Mesenchymal stem cell (in vitro differentiated cells and primary cell): ENCODE measurements at regions not wholly inside any gene's neighbourhood (a gene's known extent, or its start where the extent isn't known, plus 50 kb on each side); places are given as distances from the start of the nearest gene placed in this dataset.
A peak's percentile ranks its signal among the peaks of the same experiment; 100 is the strongest.

Source experiments
- DNase-seq: peaks from one replicate; pipeline ENCODE4 v3.0.0-alpha.2; 2013
- H2AFZ ChIP-seq: one replicate; pipeline ENCODE4 v1.6.1; 2013; ENCODE audit warnings: low read depth, mild to moderate bottlenecking, control low read depth, inconsistent platforms, low read length, moderate library complexity
- H2AK5ac ChIP-seq: 2 replicates; pipeline ENCODE4 v1.6.1; 2013; ENCODE audit warnings: low read length, moderate library complexity, mild to moderate bottlenecking, inconsistent platforms; ENCODE audit not compliant: severe bottlenecking
- H2BK120ac ChIP-seq: one replicate; pipeline ENCODE4 v1.6.1; 2013; ENCODE audit warnings: low read depth, mild to moderate bottlenecking, inconsistent platforms, low read length, moderate library complexity
- H2BK12ac ChIP-seq, 2 experiments: one replicate each; pipeline ENCODE4 v1.6.1; 2013; ENCODE audit warnings: inconsistent platforms in 2 of 2, low read length in 2 of 2, mild to moderate bottlenecking in 2 of 2, moderate library complexity in 2 of 2, control low read depth in 1 of 2
- H2BK15ac ChIP-seq: one replicate; pipeline ENCODE4 v1.6.1; 2013; ENCODE audit warnings: mild to moderate bottlenecking, low read depth, inconsistent platforms; ENCODE audit not compliant: poor library complexity, severe bottlenecking
- H2BK5ac ChIP-seq: 2 replicates; pipeline ENCODE4 v1.6.1; 2013; ENCODE audit warnings: low read depth, mild to moderate bottlenecking, low read length, control low read depth, inconsistent platforms; ENCODE audit not compliant: poor library complexity, severe bottlenecking
- H3K14ac ChIP-seq, 2 experiments: one replicate each; pipeline ENCODE4 v1.6.1; 2013; ENCODE audit warnings: inconsistent platforms in 2 of 2, low read length in 2 of 2, control low read depth in 1 of 2, mild to moderate bottlenecking in 1 of 2, moderate library complexity in 1 of 2
- H3K18ac ChIP-seq, 2 experiments: one replicate each; pipeline ENCODE4 v1.6.1; 2013; ENCODE audit warnings: inconsistent platforms in 2 of 2, low read length in 2 of 2, control low read depth in 1 of 2, low read depth in 1 of 2, mild to moderate bottlenecking in 1 of 2
- H3K23ac ChIP-seq, 2 experiments: one replicate each; pipeline ENCODE4 v1.6.1; 2013; ENCODE audit warnings: inconsistent platforms in 2 of 2, low read length in 2 of 2, mild to moderate bottlenecking in 2 of 2, moderate library complexity in 2 of 2, control low read depth in 1 of 2
- H3K27ac ChIP-seq: 2 replicates; pipeline ENCODE4 v1.5.1; 2013; ENCODE audit warnings: mild to moderate bottlenecking, moderate library complexity, low read length, control low read depth, inconsistent platforms; ENCODE audit not compliant: poor library complexity, severe bottlenecking
- H3K27me3 ChIP-seq, 2 experiments: 2 replicates each; pipeline versions ENCODE4 v1.6.1 to v1.7.0; 2013; ENCODE audit warnings: low read length in 2 of 2, mild to moderate bottlenecking in 2 of 2, moderate library complexity in 2 of 2, control low read depth in 1 of 2, inconsistent platforms in 1 of 2; ENCODE audit not compliant: control insufficient read depth in 1 of 2, insufficient read depth in 1 of 2
- H3K36me3 ChIP-seq, 2 experiments: 2 replicates each; pipeline versions ENCODE4 v1.6.1 to v1.7.0; 2013; ENCODE audit warnings: low read length in 2 of 2, control low read depth in 1 of 2, inconsistent platforms in 1 of 2, low read depth in 1 of 2, mild to moderate bottlenecking in 1 of 2; ENCODE audit not compliant: insufficient read depth in 2 of 2, control insufficient read depth in 1 of 2
- H3K4ac ChIP-seq, 2 experiments: one replicate each; pipeline ENCODE4 v1.6.1; 2013; ENCODE audit warnings: inconsistent platforms in 2 of 2, low read length in 2 of 2, mild to moderate bottlenecking in 2 of 2, moderate library complexity in 2 of 2, control low read depth in 1 of 2, low read depth in 1 of 2
- H3K4me1 ChIP-seq: 2 replicates; pipeline ENCODE4 v1.6.1; 2013; ENCODE audit warnings: low read depth, low read length, control low read depth; ENCODE audit not compliant: control insufficient read depth, insufficient read depth
- H3K4me2 ChIP-seq: 2 replicates; pipeline ENCODE4 v1.6.1; 2013; ENCODE audit warnings: low read length, mild to moderate bottlenecking, inconsistent platforms; ENCODE audit not compliant: poor library complexity, severe bottlenecking
- H3K4me3 ChIP-seq, 2 experiments: 2 replicates each; pipeline versions ENCODE4 v1.5.1 to v1.7.0; 2013; ENCODE audit warnings: low read length in 2 of 2, mild to moderate bottlenecking in 2 of 2, control low read depth in 1 of 2, low read depth in 1 of 2; ENCODE audit not compliant: insufficient read depth in 1 of 2
- H3K79me1 ChIP-seq: replicated peaks from 2 replicates; pipeline ENCODE4 v1.6.1; 2013; ENCODE audit warnings: mild to moderate bottlenecking, control low read depth, low read length, inconsistent platforms; ENCODE audit not compliant: poor library complexity, severe bottlenecking
- H3K9ac ChIP-seq: 2 replicates; pipeline ENCODE4 v1.7.0; 2013; ENCODE audit warnings: mild to moderate bottlenecking, low read length, moderate library complexity
- H3K9me3 ChIP-seq: 2 replicates; pipeline ENCODE4 v1.7.0; 2013; ENCODE audit warnings: mild to moderate bottlenecking, low read length; ENCODE audit not compliant: control insufficient read depth
- H4K8ac ChIP-seq: one replicate; pipeline ENCODE4 v1.6.1; 2013; ENCODE audit warnings: inconsistent platforms, mild to moderate bottlenecking, low read length, moderate library complexity
- H4K91ac ChIP-seq: one replicate; pipeline ENCODE4 v1.6.1; 2013; ENCODE audit warnings: mild to moderate bottlenecking, low read length, inconsistent platforms
- WGBS: methylation state at CpG from one replicate; pipeline ENCODE4 v1.1.7; 2013; ENCODE audit warnings: mixed read lengths; 5-methylcytosine and 5-hydroxymethylcytosine counted together

- Histone ChIP-seq H3K36me3 (no peaks in the 10 kb centered on the region), H3K4ac (no peak overlapping the region), H3K4me2 (no peak overlapping the region), H3K4me1 (peaks cover 6% of the 10 kb centered on the region), H3K27ac (no peak overlapping the region), H2BK120ac (no peak overlapping the region), H4K91ac (no peak overlapping the region), H2BK5ac (no peak overlapping the region), H4K8ac (no peak overlapping the region), H3K23ac (no peak overlapping the region), H3K4me3 (no peak overlapping the region), H3K9ac (no peak overlapping the region), H3K14ac (no peak overlapping the region), H2BK15ac (no peak overlapping the region), H3K18ac (no peak overlapping the region), H2AFZ (no peak overlapping the region), H2AK5ac (no peak overlapping the region), H3K27me3 (no peaks in the 10 kb centered on the region), H3K79me1 (no peaks in the 10 kb centered on the region), H2BK12ac (no peak overlapping the region), H3K9me3 (no peaks in the 10 kb centered on the region)
- WGBS: 90% methylated on average over 2 of the region's 2 CpGs
- DNase-seq: no peak
These were observed 189.0 kb upstream of the RUNX1 start for GRCh38 chr21:35238119-35238518.

DNA sequence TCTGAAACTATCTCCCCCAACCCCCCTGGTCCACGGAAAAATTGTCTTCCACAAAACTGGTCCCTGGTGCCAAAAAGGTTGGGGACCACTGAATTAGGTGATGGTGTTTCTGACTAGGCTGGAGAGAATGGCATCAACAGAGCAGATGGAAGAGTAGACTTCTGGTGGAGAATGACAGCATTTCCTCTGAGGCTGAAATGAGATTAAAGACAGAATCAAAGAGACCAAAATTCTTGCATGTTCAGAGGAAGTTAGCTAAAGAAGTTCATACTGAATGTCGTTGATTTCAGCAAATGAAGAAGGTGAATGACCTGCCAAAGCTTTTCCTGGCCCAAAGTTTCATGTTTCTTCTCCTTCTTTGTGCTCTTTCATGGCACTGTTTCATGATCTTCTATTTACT, 188.2 kb upstream of the RUNX1 start:
- no peak overlapping the region for H3K4ac ChIP-seq
- no peak overlapping the region for H3K27ac ChIP-seq
- no peak overlapping the region for H2BK15ac ChIP-seq
- no peak overlapping the region for H2AK5ac ChIP-seq
- 91% methylated on average over 2 of the region's 2 CpGs for WGBS
- H3K4me2 ChIP-seq: no peak overlapping the region
- H4K91ac ChIP-seq: no peak overlapping the region
- H3K79me1 ChIP-seq: no peaks in the 10 kb centered on the region
- H3K4me1 ChIP-seq: peaks cover 6% of the 10 kb centered on the region
- no peak overlapping the region for H4K8ac ChIP-seq
- H3K18ac ChIP-seq: no peak overlapping the region
- no peak overlapping the region for H2BK12ac ChIP-seq
- no peak overlapping the region for H3K23ac ChIP-seq
- no peaks in the 10 kb centered on the region for H3K27me3 ChIP-seq
- no peak overlapping the region for H3K4me3 ChIP-seq
- H3K14ac ChIP-seq: no peak overlapping the region
- H3K36me3 ChIP-seq: no peaks in the 10 kb centered on the region
- no peak overlapping the region for H2BK120ac ChIP-seq
- no peak overlapping the region for H3K9ac ChIP-seq
- no peak overlapping the region for H2AFZ ChIP-seq
- no peak overlapping the region for H2BK5ac ChIP-seq
- H3K9me3 ChIP-seq: no peaks in the 10 kb centered on the region
- DNase-seq: no peak

DNA sequence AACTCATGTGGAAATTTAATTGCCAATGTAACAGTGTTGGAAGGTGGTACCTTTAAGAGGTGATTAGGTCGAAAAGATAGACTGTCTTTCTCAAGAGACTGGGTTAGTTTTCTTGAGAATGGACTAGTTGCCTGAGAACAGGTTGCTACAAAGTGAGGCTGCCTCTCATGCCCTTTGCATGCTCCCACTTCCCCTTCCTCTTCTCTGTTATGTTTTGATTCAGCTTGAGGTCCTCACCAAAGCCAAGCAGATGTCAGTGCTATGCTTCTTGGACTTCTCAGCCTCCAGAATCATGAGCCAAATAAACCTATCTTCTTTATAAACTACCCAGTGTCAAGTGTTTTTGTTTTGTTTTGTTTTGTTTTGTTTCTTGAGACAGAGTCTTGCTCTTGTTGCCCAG, 187.0 kb upstream of the RUNX1 start:
- H3K4me2 ChIP-seq: no peak overlapping the region
- no peak overlapping the region for H3K27ac ChIP-seq
- H4K8ac ChIP-seq: no peak overlapping the region
- no peaks in the 10 kb centered on the region for H3K79me1 ChIP-seq
- H2BK5ac ChIP-seq: no peak overlapping the region
- H3K23ac ChIP-seq: no peak overlapping the region
- peaks cover 6% of the 10 kb centered on the region for H3K4me1 ChIP-seq
- 100% methylated on average over 1 of the region's 1 CpG for WGBS
- H4K91ac ChIP-seq: no peak overlapping the region
- no peak overlapping the region for H3K9ac ChIP-seq
- H2BK12ac ChIP-seq: no peak overlapping the region
- H3K14ac ChIP-seq: no peak overlapping the region
- H3K9me3 ChIP-seq: no peaks in the 10 kb centered on the region
- no peak overlapping the region for H2AFZ ChIP-seq
- no peak overlapping the region for H3K4me3 ChIP-seq
- H2BK120ac ChIP-seq: no peak overlapping the region
- no peak for DNase-seq
- H3K18ac ChIP-seq: peak overlapping the region in 1 of 2 experiments; percentile 21
- H2BK15ac ChIP-seq: no peak overlapping the region
- H3K27me3 ChIP-seq: no peaks in the 10 kb centered on the region
- H2AK5ac ChIP-seq: no peak overlapping the region
- H3K36me3 ChIP-seq: no peaks in the 10 kb centered on the region
- no peak overlapping the region for H3K4ac ChIP-seq

- WGBS: 89% methylated on average over 5 of the region's 5 CpGs
These were observed 185.6 kb upstream of the RUNX1 start for GRCh38 chr21:35234725-35235124.

More at GRCh38 chr21:35234725-35235124, 185.6 kb upstream of the RUNX1 start:
- no peak overlapping the region for H3K9ac ChIP-seq
- DNase-seq: peak; percentile 36
- no peak overlapping the region for H3K27ac ChIP-seq
- no peaks in the 10 kb centered on the region for H3K9me3 ChIP-seq
- H3K4me1 ChIP-seq: peaks cover 2% of the 10 kb centered on the region
- H2BK12ac ChIP-seq: no peak overlapping the region
- no peak overlapping the region for H2AFZ ChIP-seq
- no peak overlapping the region for H4K8ac ChIP-seq
- H3K4me3 ChIP-seq: no peak overlapping the region
- no peak overlapping the region for H2AK5ac ChIP-seq
- no peak overlapping the region for H2BK15ac ChIP-seq
- no peak overlapping the region for H3K14ac ChIP-seq
- no peaks in the 10 kb centered on the region for H3K27me3 ChIP-seq
- no peak overlapping the region for H2BK120ac ChIP-seq
- no peak overlapping the region for H2BK5ac ChIP-seq
- no peak overlapping the region for H3K4me2 ChIP-seq
- H3K79me1 ChIP-seq: no peaks in the 10 kb centered on the region
- no peak overlapping the region for H3K18ac ChIP-seq
- H3K23ac ChIP-seq: no peak overlapping the region
- H3K4ac ChIP-seq: no peak overlapping the region
- H4K91ac ChIP-seq: no peak overlapping the region
- H3K36me3 ChIP-seq: no peaks in the 10 kb centered on the region
